Esophagus squamous epithelium (tissue), 4 donors: ENCODE measurements at regions not wholly inside any gene's neighbourhood (a gene's known extent, or its start where the extent isn't known, plus 50 kb on each side); places are given as distances from the start of the nearest gene placed in this dataset.

Source experiments
- POLR2A ChIP-seq, 4 donors: fragments of 450-650 bp; IDR thresholded peaks; one replicate each; pipeline ENCODE4 v1.6.1; 2017; ENCODE audit warnings: antibody characterized with exemption in 4 of 4, mild to moderate bottlenecking in 4 of 4, moderate library complexity in 3 of 4
- TF ChIP-seq, protein P1 (sequence below), 6 experiments: fragments of 450-650 bp in 4 of 6; fragments of 200-600 bp in 2 of 6; sonication (generic) in 2 of 6; IDR thresholded peaks; one replicate each; pipeline ENCODE4 v1.5.1; 2016 to 2019; ENCODE audit warnings: antibody characterized with exemption in 6 of 6, mild to moderate bottlenecking in 4 of 6, moderate library complexity in 4 of 6

DNA sequence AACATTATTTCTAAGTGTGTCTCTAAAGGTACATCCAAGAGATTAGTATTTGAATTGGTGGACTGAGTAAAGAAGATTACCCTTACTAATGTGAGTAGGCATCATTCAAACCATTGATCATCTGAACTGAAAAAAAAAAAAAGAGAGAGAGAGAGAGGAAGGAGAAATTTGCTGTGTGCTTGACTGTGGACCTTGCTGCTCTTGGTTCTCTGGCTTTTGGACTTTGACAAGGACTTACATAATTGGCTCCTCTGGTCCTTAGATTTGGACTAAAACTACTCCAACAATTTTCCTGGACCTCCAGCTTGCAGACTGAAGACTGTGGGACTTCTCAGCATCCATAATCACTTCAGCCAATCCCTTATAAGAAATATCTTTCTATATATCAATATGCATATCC, 1091.9 kb upstream of the EDIL3 start:
- TF ChIP-seq, protein P1, sequence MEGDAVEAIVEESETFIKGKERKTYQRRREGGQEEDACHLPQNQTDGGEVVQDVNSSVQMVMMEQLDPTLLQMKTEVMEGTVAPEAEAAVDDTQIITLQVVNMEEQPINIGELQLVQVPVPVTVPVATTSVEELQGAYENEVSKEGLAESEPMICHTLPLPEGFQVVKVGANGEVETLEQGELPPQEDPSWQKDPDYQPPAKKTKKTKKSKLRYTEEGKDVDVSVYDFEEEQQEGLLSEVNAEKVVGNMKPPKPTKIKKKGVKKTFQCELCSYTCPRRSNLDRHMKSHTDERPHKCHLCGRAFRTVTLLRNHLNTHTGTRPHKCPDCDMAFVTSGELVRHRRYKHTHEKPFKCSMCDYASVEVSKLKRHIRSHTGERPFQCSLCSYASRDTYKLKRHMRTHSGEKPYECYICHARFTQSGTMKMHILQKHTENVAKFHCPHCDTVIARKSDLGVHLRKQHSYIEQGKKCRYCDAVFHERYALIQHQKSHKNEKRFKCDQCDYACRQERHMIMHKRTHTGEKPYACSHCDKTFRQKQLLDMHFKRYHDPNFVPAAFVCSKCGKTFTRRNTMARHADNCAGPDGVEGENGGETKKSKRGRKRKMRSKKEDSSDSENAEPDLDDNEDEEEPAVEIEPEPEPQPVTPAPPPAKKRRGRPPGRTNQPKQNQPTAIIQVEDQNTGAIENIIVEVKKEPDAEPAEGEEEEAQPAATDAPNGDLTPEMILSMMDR (IDR thresholded peaks at IDR 0.05) = no peak
- TF ChIP-seq POLR2A (IDR thresholded peaks at IDR 0.05) = no peak
